ENCODE measurements at regions not wholly inside any gene's neighbourhood (a gene's known extent, or its start where the extent isn't known, plus 50 kb on each side); places are given as distances from the start of the nearest gene placed in this dataset.
A peak's percentile ranks its signal among the peaks of the same experiment; 100 is the strongest.

GRCh38 chr4:74524985-74525384 lies 80.0 kb downstream of the AREG start:
- H3K9me3 Mint-ChIP-seq (ENCODE audit: unreplicated experiment), result no peaks in the 10 kb centered on the region
- H3K27me3 Mint-ChIP-seq (ENCODE audit: unreplicated experiment), result peaks cover 2% of the 10 kb centered on the region
- H3K4me3 Mint-ChIP-seq (ENCODE audit: unreplicated experiment), result no peak overlapping the region
- DNase-seq (ENCODE audit: low spot score), result no peak
- H3K27ac Mint-ChIP-seq (ENCODE audit: unreplicated experiment), result no peak overlapping the region
- no peak for TF ChIP-seq CTCF (IDR thresholded peaks at IDR 0.05; ENCODE audit: unreplicated experiment)
- no peaks in the 10 kb centered on the region for H3K36me3 Mint-ChIP-seq (ENCODE audit: low read depth, unreplicated experiment)
- H3K4me1 Mint-ChIP-seq (ENCODE audit: unreplicated experiment), result peaks cover 4% of the 10 kb centered on the region

GRCh38 chr4:74527049-74527448 lies 82.1 kb downstream of the AREG start:
- H3K4me3 Mint-ChIP-seq (ENCODE audit: unreplicated experiment), result no peak overlapping the region
- H3K9me3 Mint-ChIP-seq (ENCODE audit: unreplicated experiment), result no peaks in the 10 kb centered on the region
- no peak overlapping the region for H3K27ac Mint-ChIP-seq (ENCODE audit: unreplicated experiment)
- no peaks in the 10 kb centered on the region for H3K36me3 Mint-ChIP-seq (ENCODE audit: low read depth, unreplicated experiment)
- no peak for TF ChIP-seq CTCF (IDR thresholded peaks at IDR 0.05; ENCODE audit: unreplicated experiment)
- H3K27me3 Mint-ChIP-seq (ENCODE audit: unreplicated experiment), result peaks cover 2% of the 10 kb centered on the region
- DNase-seq (ENCODE audit: low spot score), result no peak
- peaks cover 4% of the 10 kb centered on the region for H3K4me1 Mint-ChIP-seq (ENCODE audit: unreplicated experiment)

DNA sequence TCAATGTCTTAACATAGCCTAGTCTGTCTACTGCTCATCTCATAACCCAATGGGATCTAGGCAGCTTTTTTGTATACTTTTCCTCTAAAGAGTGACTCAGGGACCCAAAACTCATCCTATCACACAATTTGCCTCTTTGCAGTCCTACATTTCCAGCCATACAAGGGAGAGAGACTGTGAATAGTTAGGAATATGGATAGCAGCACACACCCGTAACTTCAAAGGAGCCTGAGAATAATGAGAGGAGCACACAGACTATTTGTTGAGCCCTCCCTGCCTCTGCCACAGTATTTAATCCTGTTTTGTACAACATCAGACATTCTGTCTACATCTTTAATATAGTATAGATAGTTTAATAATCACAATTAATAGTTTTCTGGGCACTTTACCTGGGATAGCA lies 83.2 kb downstream of the AREG start:
- Mint-ChIP-seq H3K36me3 (ENCODE audit: low read depth, unreplicated experiment) (no peaks in the 10 kb centered on the region), H3K4me3 (ENCODE audit: unreplicated experiment) (no peak overlapping the region), H3K4me1 (ENCODE audit: unreplicated experiment) (peaks cover 4% of the 10 kb centered on the region)

GRCh38 chr4:74529284-74530041 lies 84.5 kb downstream of the AREG start:
- no peaks in the 10 kb centered on the region for H3K36me3 Mint-ChIP-seq (ENCODE audit: low read depth, unreplicated experiment)
- no peaks in the 10 kb centered on the region for H3K9me3 Mint-ChIP-seq (ENCODE audit: unreplicated experiment)
- peaks cover 4% of the 10 kb centered on the region for H3K4me1 Mint-ChIP-seq (ENCODE audit: unreplicated experiment)
- H3K27ac Mint-ChIP-seq (ENCODE audit: unreplicated experiment), result no peak overlapping the region
- peaks cover 2% of the 10 kb centered on the region for H3K27me3 Mint-ChIP-seq (ENCODE audit: unreplicated experiment)
- no peak for TF ChIP-seq CTCF (IDR thresholded peaks at IDR 0.05; ENCODE audit: unreplicated experiment)
- H3K4me3 Mint-ChIP-seq (ENCODE audit: unreplicated experiment), result no peak overlapping the region
- no peak for DNase-seq (ENCODE audit: low spot score)

More for the DNA sequence above, 83.2 kb downstream of the AREG start:
- H3K27ac Mint-ChIP-seq (ENCODE audit: unreplicated experiment), result no peak overlapping the region
- no peaks in the 10 kb centered on the region for H3K9me3 Mint-ChIP-seq (ENCODE audit: unreplicated experiment)
- TF ChIP-seq CTCF (IDR thresholded peaks at IDR 0.05; ENCODE audit: unreplicated experiment), result no peak
- no peak for DNase-seq (ENCODE audit: low spot score)
- peaks cover 2% of the 10 kb centered on the region for H3K27me3 Mint-ChIP-seq (ENCODE audit: unreplicated experiment)

GRCh38 chr4:74531963-74532794 lies 87.2 kb downstream of the AREG start:
- Mint-ChIP-seq H3K4me1 (ENCODE audit: unreplicated experiment) (peaks cover 4% of the 10 kb centered on the region), H3K4me3 (ENCODE audit: unreplicated experiment) (no peak overlapping the region), H3K27me3 (ENCODE audit: unreplicated experiment) (peaks cover 2% of the 10 kb centered on the region), H3K27ac (ENCODE audit: unreplicated experiment) (no peak overlapping the region), H3K9me3 (ENCODE audit: unreplicated experiment) (no peaks in the 10 kb centered on the region), H3K36me3 (ENCODE audit: low read depth, unreplicated experiment) (no peaks in the 10 kb centered on the region)
- DNase-seq (ENCODE audit: low spot score), result peak; percentile 19
- peak; percentile 27 for TF ChIP-seq CTCF (IDR thresholded peaks at IDR 0.05; ENCODE audit: unreplicated experiment)

Data from endothelial cell (in vitro differentiated cells).